IMR-90 (cell line): ENCODE measurements at regions not wholly inside any gene's neighbourhood (a gene's known extent, or its start where the extent isn't known, plus 50 kb on each side); places are given as distances from the start of the nearest gene placed in this dataset.

Experiments
- ATAC-seq: fragments of 200-7000 bp; cut with Tn5 transposase; 2 replicates; pipeline ENCODE4 v1.9.1; 2020; ENCODE audit warnings: low read depth, mild to moderate bottlenecking, moderate library complexity
- BruUV-seq: library from RNA; stranded (reverse); fragments of 400-500 nt; replicated peaks from 2 replicates; lab custom pipeline; 2021; lab: Mats Ljungman, UMichigan
- CTCF ChIA-PET: fragments of 300-600 bp; formaldehyde crosslinking; extraction: SDS; loops from one replicate; lab custom pipeline; 2021; ENCODE audit warnings: antibody characterized with exemption; lab: Yijun Ruan, JAX
- POLR2A ChIA-PET: fragments of 300-600 bp; sonication (Branson Sonifier 250); formaldehyde crosslinking; loops from one replicate; lab custom pipeline; 2022; ENCODE audit warnings: antibody characterized with exemption; ENCODE audit not compliant: unreplicated experiment; lab: Charles Lee
- DNase-seq: peaks from one replicate; pipeline ENCODE4 v3.0.0; 2013
- H2AFZ ChIP-seq: replicated peaks from 2 replicates; pipeline ENCODE3; 2013; ENCODE audit warnings: low read length, mild to moderate bottlenecking; ENCODE audit not compliant: poor library complexity
- H2AK5ac ChIP-seq: 2 replicates; pipeline ENCODE4 v1.6.1; 2013; ENCODE audit warnings: low read depth, low read length, inconsistent platforms
- H2AK9ac ChIP-seq: replicated peaks from 2 replicates; pipeline ENCODE3; 2013; ENCODE audit warnings: mild to moderate bottlenecking, low read depth, low read length, moderate library complexity; ENCODE audit not compliant: poor library complexity
- H2BK120ac ChIP-seq: 2 replicates; pipeline ENCODE4 v1.6.1; 2013; ENCODE audit warnings: low read depth, low read length, inconsistent platforms
- H2BK15ac ChIP-seq: 3 replicates; pipeline ENCODE4 v1.6.1; 2013; ENCODE audit warnings: low read depth, low read length, inconsistent platforms
- H2BK20ac ChIP-seq: 2 replicates; pipeline ENCODE4 v1.6.1; 2013; ENCODE audit warnings: low read depth, mild to moderate bottlenecking, inconsistent platforms, low read length, moderate library complexity
- H2BK5ac ChIP-seq: 2 replicates; pipeline ENCODE4 v1.6.1; 2013; ENCODE audit warnings: mild to moderate bottlenecking, low read depth, low read length, inconsistent platforms; ENCODE audit not compliant: poor library complexity, severe bottlenecking
- H3K14ac ChIP-seq: replicated peaks from 2 replicates; pipeline ENCODE4 v1.6.1; 2013; ENCODE audit warnings: low read depth, low read length, inconsistent platforms
- H3K18ac ChIP-seq: 2 replicates; pipeline ENCODE4 v1.6.1; 2013; ENCODE audit warnings: low read depth, low read length, control low read depth
- H3K23ac ChIP-seq: 2 replicates; pipeline ENCODE4 v1.6.1; 2013; ENCODE audit warnings: low read depth, low read length, inconsistent platforms
- H3K27ac ChIP-seq: 2 replicates; pipeline ENCODE4 v1.5.1; 2013; ENCODE audit warnings: mild to moderate bottlenecking, control low read depth, low read length; ENCODE audit not compliant: insufficient read depth
- H3K27me3 ChIP-seq: 2 replicates; pipeline ENCODE4 v1.6.1; 2013; ENCODE audit warnings: low read length; ENCODE audit not compliant: control insufficient read depth, insufficient read depth
- H3K36me3 ChIP-seq: 2 replicates; pipeline ENCODE4 v1.6.1; 2013; ENCODE audit warnings: low read length, mixed read lengths; ENCODE audit not compliant: control insufficient read depth, insufficient read depth
- H3K4ac ChIP-seq: 2 replicates; pipeline ENCODE4 v1.6.1; 2013; ENCODE audit warnings: low read depth, low read length, inconsistent platforms
- H3K4me1 ChIP-seq: 2 replicates; pipeline ENCODE4 v1.6.1; 2013; ENCODE audit warnings: low read length, mixed read lengths; ENCODE audit not compliant: control insufficient read depth, insufficient read depth
- H3K4me2 ChIP-seq: 2 replicates; pipeline ENCODE4 v1.6.1; 2013; ENCODE audit warnings: low read depth, mild to moderate bottlenecking, control low read depth, low read length, moderate library complexity
- H3K4me3 ChIP-seq: 2 replicates; pipeline ENCODE4 v1.5.1; 2013; ENCODE audit warnings: low read depth, mild to moderate bottlenecking, control low read depth, low read length, moderate library complexity; ENCODE audit not compliant: insufficient read depth
- H3K56ac ChIP-seq: 2 replicates; pipeline ENCODE4 v1.6.1; 2013; ENCODE audit warnings: low read length, inconsistent platforms; ENCODE audit not compliant: insufficient read depth; ENCODE audit errors: extremely low read depth
- H3K79me1 ChIP-seq, 2 experiments: 2 replicates each; pipeline ENCODE4 v1.6.1; 2013; ENCODE audit warnings: low read length in 2 of 2, inconsistent platforms in 1 of 2, low read depth in 1 of 2
- H3K9ac ChIP-seq: 2 replicates; pipeline ENCODE4 v1.6.1; 2013; ENCODE audit warnings: low read depth, low read length, control low read depth
- H3K9me1 ChIP-seq: 2 replicates; pipeline ENCODE4 v1.6.1; 2013; ENCODE audit warnings: low read length, inconsistent platforms; ENCODE audit not compliant: insufficient read depth
- H3K9me3 ChIP-seq: 2 replicates; pipeline ENCODE4 v1.6.1; 2013; ENCODE audit warnings: low read length; ENCODE audit not compliant: control insufficient read depth, insufficient read depth
- H4K20me1 ChIP-seq: 2 replicates; pipeline ENCODE4 v1.6.1; 2013; ENCODE audit warnings: low read length, inconsistent platforms; ENCODE audit not compliant: insufficient read depth
- H4K5ac ChIP-seq: 2 replicates; pipeline ENCODE4 v1.6.1; 2013; ENCODE audit warnings: mild to moderate bottlenecking, low read depth, low read length, control low read depth
- H4K8ac ChIP-seq, 2 experiments: 2 replicates each; pipeline ENCODE4 v1.6.1; 2013; ENCODE audit warnings: low read depth in 2 of 2, low read length in 2 of 2, control low read depth in 1 of 2, inconsistent platforms in 1 of 2
- H4K91ac ChIP-seq: 2 replicates; pipeline ENCODE4 v1.6.1; 2013; ENCODE audit warnings: low read depth, low read length, inconsistent platforms; ENCODE audit not compliant: insufficient read depth
- BHLHE40 ChIP-seq: fragments of 150-350 bp; IDR thresholded peaks from 2 replicates; pipeline ENCODE4 v1.6.1; 2016; ENCODE audit warnings: mild to moderate bottlenecking, low read depth, low read length
- CEBPB ChIP-seq: IDR thresholded peaks from 2 replicates; pipeline ENCODE4 v1.6.1; 2012; ENCODE audit warnings: low read depth, low read length, improper control_type of control experiment
- CHD1 ChIP-seq: IDR thresholded peaks from 2 replicates; pipeline ENCODE4 v1.6.1; 2012; ENCODE audit warnings: low read depth, low read length, improper control_type of control experiment
- CTCF ChIP-seq: conservative IDR thresholded peaks from 2 replicates; pipeline ENCODE4 v1.5.1; 2012; ENCODE audit warnings: mild to moderate bottlenecking, low read depth, low read length, improper control_type of control experiment
- ELK1 ChIP-seq: fragments of 150-350 bp; IDR thresholded peaks from 2 replicates; pipeline ENCODE4 v1.6.1; 2016; ENCODE audit warnings: low read depth, mild to moderate bottlenecking, low read length, moderate library complexity, borderline replicate concordance
- FOS ChIP-seq: fragments of 150-350 bp; IDR thresholded peaks from 2 replicates; pipeline ENCODE4 v1.6.1; 2016; ENCODE audit warnings: low read depth, low read length
- MAFK ChIP-seq: IDR thresholded peaks from 2 replicates; pipeline ENCODE4 v1.6.1; 2012; ENCODE audit warnings: low read depth, low read length, improper control_type of control experiment
- MAZ ChIP-seq: IDR thresholded peaks from 2 replicates; pipeline ENCODE4 v1.6.1; 2012; ENCODE audit warnings: low read depth, mild to moderate bottlenecking, low read length, improper control_type of control experiment, moderate library complexity, borderline replicate concordance
- MXI1 ChIP-seq: IDR thresholded peaks from 2 replicates; pipeline ENCODE4 v1.6.1; 2012; ENCODE audit warnings: low read depth, mild to moderate bottlenecking, low read length, moderate library complexity, borderline replicate concordance
- NFE2L2 ChIP-seq: fragments of 150-350 bp; IDR thresholded peaks from 2 replicates; pipeline ENCODE4 v1.6.1; 2016; ENCODE audit warnings: low read depth, mild to moderate bottlenecking, low read length
- POLR2A ChIP-seq: IDR thresholded peaks from 2 replicates; pipeline ENCODE4 v1.6.1; 2012; ENCODE audit warnings: mild to moderate bottlenecking, low read depth, low read length
- RAD21 ChIP-seq: IDR thresholded peaks from 2 replicates; pipeline ENCODE4 v1.6.1; 2012; ENCODE audit warnings: low read length, improper control_type of control experiment
- RCOR1 ChIP-seq: IDR thresholded peaks from 2 replicates; pipeline ENCODE4 v1.6.1; 2012; ENCODE audit warnings: mild to moderate bottlenecking, low read length, improper control_type of control experiment; ENCODE audit not compliant: insufficient replicate concordance
- RFX5 ChIP-seq: IDR thresholded peaks from 2 replicates; pipeline ENCODE4 v1.8.0; 2012; ENCODE audit warnings: low read depth, mild to moderate bottlenecking, low read length, moderate library complexity
- SMC3 ChIP-seq: fragments of 150-350 bp; IDR thresholded peaks from 2 replicates; pipeline ENCODE4 v1.6.1; 2016; ENCODE audit warnings: low read depth, mild to moderate bottlenecking, antibody characterized with exemption, low read length, moderate library complexity
- USF2 ChIP-seq: fragments of 150-350 bp; IDR thresholded peaks from 2 replicates; pipeline ENCODE4 v1.6.1; 2017; ENCODE audit warnings: mild to moderate bottlenecking, antibody characterized with exemption, low read length, low read depth
- WGBS, 2 experiments: methylation state at CpG; one replicate each; pipeline versions ENCODE4 v1.1.5 to v1.1.7; 2013; ENCODE audit warnings: missing lambda C conversion rate in 2 of 2; ENCODE audit not compliant: insufficient read length in 1 of 2; ENCODE audit errors: extremely low coverage in 2 of 2; 5-methylcytosine and 5-hydroxymethylcytosine counted together
- dilution Hi-C: fragments of 300-500 bp; cut with HindIII; formaldehyde crosslinking; loops from one replicate; pipeline ENCODE4 v1.14.3; 2018; ENCODE audit warnings: low sequenced_read_pairs; ENCODE audit not compliant: unreplicated experiment
- in situ Hi-C: fragments of 300-500 bp; cut with MboI; formaldehyde crosslinking; loops from 3 replicates; pipeline ENCODE4 v1.14.3; 2019; ENCODE audit warnings: low sequenced_read_pairs, inconsistent platforms, mixed read lengths
- intact Hi-C: fragments of 100-400 bp; cut with micrococcal nuclease; formaldehyde crosslinking; loops from 2 replicates; pipeline ENCODE4 v1.10.0; 2022

GRCh38 chr6:108777536-108777935, 70.7 kb upstream of the ARMC2 start:
- intact Hi-C loops: no loop called here
- no peak overlapping the region for H3K9ac ChIP-seq
- no peak for ATAC-seq
- H3K23ac ChIP-seq: no peak overlapping the region
- no peak overlapping the region; the same call in 2 of the 3 replicates for H2BK15ac ChIP-seq
- H3K14ac ChIP-seq: no peak overlapping the region
- no peaks in the 10 kb centered on the region for H3K36me3 ChIP-seq
- dilution Hi-C loops: no loop called here
- H2BK5ac ChIP-seq: no peak overlapping the region
- no peak overlapping the region for H2AK5ac ChIP-seq
- no peak overlapping the region for H2AFZ ChIP-seq
- no peak overlapping the region for H3K27ac ChIP-seq
- H3K4me3 ChIP-seq: no peak overlapping the region
- no peak overlapping the region for H3K4me2 ChIP-seq
- no peaks in the 10 kb centered on the region for H3K27me3 ChIP-seq
- no peak overlapping the region for H2BK120ac ChIP-seq
- H3K9me1 ChIP-seq: peaks cover 3% of the 10 kb centered on the region; the same call in 1 of the 2 replicates
- no peak overlapping the region for H2AK9ac ChIP-seq
- H3K9me3 ChIP-seq: no peaks in the 10 kb centered on the region
- no peak overlapping the region for H3K18ac ChIP-seq
- WGBS, 2 experiments: 100% methylated on average over 1 of the region's 5 CpGs; no CpG with 5 or more reads in 1 of the 2 experiments
- in situ Hi-C loops: no loop called here
- H3K56ac ChIP-seq: no peak overlapping the region
- no peak overlapping the region for H4K91ac ChIP-seq
- H4K20me1 ChIP-seq: no peaks in the 10 kb centered on the region
- no peak overlapping the region for H2BK20ac ChIP-seq
- ChIA-PET CTCF (no interaction called here), POLR2A (no interaction called here)
- DNase-seq: peak; percentile 6
- BruUV-seq: no TSS peak
- H3K4me1 ChIP-seq: peaks cover 9% of the 10 kb centered on the region
- H4K5ac ChIP-seq: no peak overlapping the region
- H3K79me1 ChIP-seq: peaks cover 0 to 4% of the 10 kb centered on the region in 2 experiments; a peak in 1 of 4 replicates
- no peak overlapping the region for H4K8ac ChIP-seq
- no peak overlapping the region for H3K4ac ChIP-seq
- TF ChIP-seq CTCF: no peak
- no peak for TF ChIP-seq MXI1
- TF ChIP-seq ELK1: no peak
- TF ChIP-seq BHLHE40: no peak
- no peak for TF ChIP-seq RAD21
- no peak for TF ChIP-seq RFX5
- no peak for TF ChIP-seq FOS
- no peak for TF ChIP-seq RCOR1
- no peak for TF ChIP-seq MAFK
- TF ChIP-seq POLR2A: no peak
- no peak for TF ChIP-seq CEBPB
- no peak for TF ChIP-seq MAZ
- TF ChIP-seq CHD1: no peak
- no peak for TF ChIP-seq USF2
- no peak for TF ChIP-seq SMC3
- no peak for TF ChIP-seq NFE2L2
